Hepatocyte (in vitro differentiated cells): ENCODE measurements at regions not wholly inside any gene's neighbourhood (a gene's known extent, or its start where the extent isn't known, plus 50 kb on each side); places are given as distances from the start of the nearest gene placed in this dataset.

Source experiments
- DNase-seq: peaks from one replicate; pipeline ENCODE4 v3.0.0-alpha.2; 2016; ENCODE audit warnings: low spot score
- H2AFZ ChIP-seq: fragments of 200-600 bp; sonication (generic); 2 replicates; pipeline ENCODE4 v1.6.0; 2016; ENCODE audit warnings: antibody characterized with exemption, mild to moderate bottlenecking
- H3K27ac ChIP-seq: fragments of 200-600 bp; sonication (generic); 2 replicates; pipeline ENCODE4 v1.5.1; 2016; ENCODE audit warnings: mild to moderate bottlenecking
- H3K27me3 ChIP-seq: fragments of 200-600 bp; sonication (generic); 2 replicates; pipeline ENCODE4 v1.6.1; 2016
- H3K36me3 ChIP-seq: fragments of 200-600 bp; sonication (generic); replicated peaks from 2 replicates; pipeline ENCODE4 v1.5.1; 2016; ENCODE audit warnings: low read depth; ENCODE audit not compliant: insufficient read depth
- H3K4me1 ChIP-seq: fragments of 200-600 bp; sonication (generic); 2 replicates; pipeline ENCODE4 v1.5.1; 2016; ENCODE audit warnings: mild to moderate bottlenecking, moderate library complexity; ENCODE audit not compliant: insufficient read depth
- H3K4me2 ChIP-seq: fragments of 200-600 bp; sonication (generic); 2 replicates; pipeline ENCODE4 v1.6.0; 2016
- H3K4me3 ChIP-seq: fragments of 200-600 bp; sonication (generic); 2 replicates; pipeline ENCODE4 v1.5.1; 2016; ENCODE audit warnings: mild to moderate bottlenecking
- H3K79me2 ChIP-seq: fragments of 200-600 bp; sonication (generic); 2 replicates; pipeline ENCODE4 v1.6.0; 2017; ENCODE audit warnings: mild to moderate bottlenecking
- H3K9me2 ChIP-seq: fragments of 200-600 bp; sonication (generic); replicated peaks from 2 replicates; pipeline ENCODE4 v1.6.0; 2017; ENCODE audit warnings: mild to moderate bottlenecking; ENCODE audit not compliant: insufficient read depth
- H3K9me3 ChIP-seq: fragments of 200-600 bp; sonication (generic); 2 replicates; pipeline ENCODE4 v1.5.1; 2016; ENCODE audit warnings: low read depth, mild to moderate bottlenecking
- H4K20me1 ChIP-seq: fragments of 200-600 bp; sonication (generic); 2 replicates; pipeline ENCODE4 v1.6.0; 2016; ENCODE audit warnings: mild to moderate bottlenecking; ENCODE audit not compliant: insufficient read depth, poor library complexity, severe bottlenecking
- CTCF ChIP-seq: fragments of 200-600 bp; sonication (generic); IDR thresholded peaks from 2 replicates; pipeline ENCODE4 v1.5.1; 2016; ENCODE audit warnings: antibody characterized with exemption, mild to moderate bottlenecking; ENCODE audit not compliant: poor library complexity
- EZH2 ChIP-seq: fragments of 200-600 bp; sonication (generic); IDR thresholded peaks from 2 replicates; pipeline ENCODE4 v1.6.1; 2016; ENCODE audit warnings: antibody characterized with exemption, mild to moderate bottlenecking, borderline replicate concordance
- EZH2phosphoT487 ChIP-seq: fragments of 200-600 bp; sonication (generic); IDR thresholded peaks from one replicate; pipeline ENCODE4 v1.6.1; 2018; ENCODE audit warnings: antibody characterized with exemption, mild to moderate bottlenecking, low read depth, moderate library complexity; ENCODE audit not compliant: unreplicated experiment, severe bottlenecking
- WGBS: methylation state at CpG from one replicate; pipeline ENCODE4 v1.1.6; 2016; ENCODE audit warnings: low lambda C conversion rate; ENCODE audit errors: missing lambda C conversion rate; 5-methylcytosine and 5-hydroxymethylcytosine counted together

DNA sequence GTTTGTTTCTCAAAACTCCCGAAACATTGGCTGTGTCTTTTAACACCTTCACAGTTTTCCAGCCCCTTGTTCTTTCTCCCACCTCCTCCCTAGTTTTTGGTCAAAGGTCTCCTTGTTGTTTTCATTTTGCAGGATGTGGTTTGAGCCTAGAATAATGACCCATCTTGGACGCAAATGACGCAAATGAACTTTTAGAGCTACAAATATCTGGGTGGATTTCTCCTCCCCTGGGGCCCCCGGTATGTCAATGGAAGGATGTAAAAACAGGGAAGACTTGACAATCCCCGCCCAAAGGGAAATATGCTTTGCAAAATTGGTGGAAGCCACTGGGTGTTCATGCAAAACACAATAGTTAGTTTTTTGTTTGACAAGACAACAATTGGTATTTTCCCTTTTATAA is 236.0 kb upstream of the IRX3 start:
- H3K4me3 ChIP-seq = no peak overlapping the region
- H3K27me3 ChIP-seq = no peaks in the 10 kb centered on the region
- 79% methylated on average over 5 of the region's 5 CpGs for WGBS
- H3K9me2 ChIP-seq = no peaks in the 10 kb centered on the region
- no peaks in the 10 kb centered on the region for H4K20me1 ChIP-seq
- DNase-seq = no peak
- H3K4me1 ChIP-seq = no peaks in the 10 kb centered on the region
- H3K36me3 ChIP-seq = no peaks in the 10 kb centered on the region
- no peak overlapping the region for H3K27ac ChIP-seq
- no peak overlapping the region for H3K4me2 ChIP-seq
- no peaks in the 10 kb centered on the region for H3K79me2 ChIP-seq
- TF ChIP-seq EZH2 (no peak), EZH2phosphoT487 (no peak), CTCF (no peak)
- H3K9me3 ChIP-seq = no peaks in the 10 kb centered on the region
- H2AFZ ChIP-seq = no peak overlapping the region

DNA sequence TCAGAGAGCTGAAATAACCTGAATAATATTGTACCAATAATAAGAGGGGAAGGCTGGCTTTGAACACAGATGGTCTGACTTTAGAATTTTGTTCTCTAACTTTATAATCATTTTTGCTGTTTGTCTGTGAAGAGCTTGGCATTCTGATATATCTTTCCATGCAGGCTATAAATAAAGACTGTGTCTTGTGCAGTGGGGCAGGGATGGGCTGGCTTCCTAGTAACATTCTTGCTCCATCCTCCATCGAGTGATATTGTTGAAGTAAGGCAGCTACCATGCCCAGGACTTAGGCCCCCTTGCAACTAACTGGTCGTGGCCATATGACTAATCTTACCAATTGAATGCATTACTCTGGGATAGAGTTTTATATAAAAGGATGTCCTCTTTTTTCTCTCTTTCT is 234.7 kb upstream of the IRX3 start:
- no peak for DNase-seq
- Histone ChIP-seq H3K27ac (no peak overlapping the region), H3K27me3 (no peaks in the 10 kb centered on the region), H3K9me3 (no peaks in the 10 kb centered on the region), H3K79me2 (no peaks in the 10 kb centered on the region), H2AFZ (no peak overlapping the region), H4K20me1 (no peaks in the 10 kb centered on the region), H3K4me1 (no peaks in the 10 kb centered on the region), H3K36me3 (no peaks in the 10 kb centered on the region), H3K4me3 (no peak overlapping the region), H3K9me2 (no peaks in the 10 kb centered on the region), H3K4me2 (no peak overlapping the region)
- WGBS = 87% methylated on average over 2 of the region's 2 CpGs
- TF ChIP-seq EZH2phosphoT487 (no peak), CTCF (no peak), EZH2 (no peak)

DNA sequence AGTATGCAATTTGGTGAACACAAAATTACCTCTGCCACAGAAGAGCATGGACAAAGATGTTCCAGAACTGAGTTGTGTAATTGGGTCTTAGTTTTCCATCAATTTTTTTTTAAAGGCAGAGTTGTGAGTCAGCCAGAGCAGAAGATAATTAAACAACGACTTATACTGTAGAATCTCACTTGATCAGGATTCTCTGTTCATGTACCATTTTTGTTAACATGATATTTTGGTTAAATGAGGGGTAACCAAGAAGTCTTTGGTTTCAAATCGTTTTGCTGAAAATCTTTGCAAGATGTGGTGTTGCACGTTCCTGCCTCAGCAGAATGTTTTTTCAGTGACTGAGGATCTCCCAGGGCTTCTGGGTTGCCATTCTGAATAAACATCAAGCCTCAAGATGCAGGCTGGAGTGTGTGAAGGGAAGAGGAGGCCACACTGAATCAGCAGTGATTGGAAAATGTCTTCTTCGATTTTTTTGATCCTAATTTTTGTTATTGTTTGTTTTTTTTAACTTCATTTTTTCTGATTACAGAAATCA is 232.6 kb upstream of the IRX3 start:
- Histone ChIP-seq H3K27ac (no peak overlapping the region), H3K4me3 (no peak overlapping the region), H3K79me2 (no peaks in the 10 kb centered on the region), H4K20me1 (no peaks in the 10 kb centered on the region), H3K9me2 (no peaks in the 10 kb centered on the region), H2AFZ (no peak overlapping the region), H3K27me3 (no peaks in the 10 kb centered on the region), H3K36me3 (no peaks in the 10 kb centered on the region), H3K4me1 (no peaks in the 10 kb centered on the region), H3K9me3 (no peaks in the 10 kb centered on the region), H3K4me2 (no peak overlapping the region)
- TF ChIP-seq CTCF (no peak), EZH2 (no peak), EZH2phosphoT487 (no peak)
- no peak for DNase-seq
- 66% methylated on average over 4 of the region's 4 CpGs for WGBS

GRCh38 chr16:54517181-54517580 is 230.6 kb upstream of the IRX3 start:
- Histone ChIP-seq H4K20me1 (no peaks in the 10 kb centered on the region), H3K79me2 (no peaks in the 10 kb centered on the region), H3K9me2 (no peaks in the 10 kb centered on the region), H3K4me2 (no peak overlapping the region), H3K27me3 (no peaks in the 10 kb centered on the region), H2AFZ (no peak overlapping the region), H3K27ac (no peak overlapping the region), H3K9me3 (no peaks in the 10 kb centered on the region), H3K4me1 (no peaks in the 10 kb centered on the region), H3K36me3 (no peaks in the 10 kb centered on the region), H3K4me3 (no peak overlapping the region)
- DNase-seq = no peak
- no peak for TF ChIP-seq EZH2
- no peak for TF ChIP-seq EZH2phosphoT487
- WGBS = 62% methylated on average over 6 of the region's 6 CpGs
